Gastroesophageal sphincter (tissue), 2 donors: ENCODE measurements at regions not wholly inside any gene's neighbourhood (a gene's known extent, or its start where the extent isn't known, plus 50 kb on each side); places are given as distances from the start of the nearest gene placed in this dataset.

ENCODE experiments used
- EP300 ChIP-seq: sonication (generic); formaldehyde crosslinking; IDR thresholded peaks from one replicate; pipeline ENCODE4 v1.6.1; 2017; ENCODE audit warnings: antibody characterized with exemption, mild to moderate bottlenecking
- POLR2A ChIP-seq, 2 donors: fragments of 450-650 bp; IDR thresholded peaks; one replicate each; pipeline ENCODE4 v1.6.1; 2017; ENCODE audit warnings: antibody characterized with exemption in 2 of 2, mild to moderate bottlenecking in 2 of 2, moderate library complexity in 1 of 2

DNA sequence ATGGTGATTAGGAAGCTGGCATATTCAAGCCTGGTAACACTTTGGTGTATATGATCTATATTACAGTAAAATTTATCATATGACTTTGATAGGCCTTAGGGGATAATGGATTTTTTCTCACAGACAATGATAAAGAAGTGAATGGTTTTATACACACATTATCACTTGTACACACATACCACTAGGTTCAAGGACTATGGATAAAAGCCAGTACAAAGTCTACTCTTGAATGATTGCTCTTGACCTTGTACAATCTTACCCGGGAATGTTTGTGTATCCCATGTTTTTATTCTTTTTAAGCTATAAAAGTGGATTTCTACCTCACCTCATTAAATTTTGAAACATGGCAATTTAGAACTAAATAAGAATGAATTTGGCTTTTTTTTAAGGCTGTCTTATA, 414.5 kb upstream of the ADAMTSL1 start:
- TF ChIP-seq POLR2A (IDR thresholded peaks at IDR 0.05) (no peak), EP300 (no peak)
